Heart right ventricle (tissue), 16 donors: ENCODE measurements at regions not wholly inside any gene's neighbourhood (a gene's known extent, or its start where the extent isn't known, plus 50 kb on each side); places are given as distances from the start of the nearest gene placed in this dataset.

Source experiments
- ATAC-seq, 8 donors: fragments of 200-7000 bp; cut with Tn5 transposase; one replicate each; pipeline ENCODE4 v1.9.1; 2020; ENCODE audit warnings: mild to moderate bottlenecking in 8 of 8, moderate library complexity in 8 of 8, moderate number of reproducible peaks in 1 of 8
- DNase-seq, 2 donors: peaks; one replicate each; pipeline ENCODE4 v3.0.0-alpha.2; 2020
- H3K27ac ChIP-seq, 10 donors: fragments of 200-600 bp; sonication (generic) in 2 of 10; one replicate each; pipeline versions ENCODE4 v1.5.0 to v1.8.0; 2020 to 2022; ENCODE audit warnings: mild to moderate bottlenecking in 3 of 10
- H3K27me3 ChIP-seq, 7 donors: fragments of 200-600 bp; one replicate each; pipeline ENCODE4 v1.8.0; 2021 to 2022; ENCODE audit warnings: mild to moderate bottlenecking in 2 of 7
- H3K36me3 ChIP-seq, 9 donors: fragments of 200-600 bp; sonication (generic) in 1 of 9; one replicate each; pipeline versions ENCODE4 v1.5.0 to v1.8.0; 2020 to 2022; ENCODE audit warnings: mild to moderate bottlenecking in 2 of 9
- H3K4me1 ChIP-seq, 9 donors: fragments of 200-600 bp; sonication (generic) in 1 of 9; one replicate each; pipeline versions ENCODE4 v1.5.0 to v1.8.0; 2020 to 2022; ENCODE audit warnings: mild to moderate bottlenecking in 4 of 9
- H3K4me3 ChIP-seq, 10 donors: fragments of 200-600 bp; sonication (generic) in 2 of 10; one replicate each; pipeline versions ENCODE4 v1.5.0 to v1.8.0; 2020 to 2022; ENCODE audit warnings: mild to moderate bottlenecking in 7 of 10, moderate library complexity in 2 of 10
- H3K9me3 ChIP-seq, 11 donors: fragments of 200-600 bp in 10 of 11; sonication (generic) in 2 of 11; one replicate each; pipeline versions ENCODE4 v1.5.0 to v1.8.0; 2013 to 2022; ENCODE audit warnings: mild to moderate bottlenecking in 2 of 11, control low read depth in 1 of 11, moderate library complexity in 1 of 11
- CTCF ChIP-seq, 9 donors: fragments of 200-600 bp; sonication (generic) in 2 of 9; IDR thresholded peaks; one replicate each; pipeline versions ENCODE4 v1.5.0 to v1.8.0; 2021 to 2022; ENCODE audit warnings: antibody characterized with exemption in 9 of 9, mild to moderate bottlenecking in 5 of 9, moderate library complexity in 1 of 9
- WGBS, 2 donors: extraction: QIAGEN DNeasy Blood & Tissue Kit; methylation state at CpG; one replicate each; pipeline ENCODE4 v1.1.7; 2013; ENCODE audit warnings: inconsistent platforms in 1 of 2; 5-methylcytosine and 5-hydroxymethylcytosine counted together
- intact Hi-C, 10 donors: fragments of 100-400 bp; cut with DNase I; formaldehyde crosslinking; loops; one replicate each; pipeline versions ENCODE4 v1.11.1 to v1.14.2; 2022
- donor health status: Arrhythmogenic right ventricular cardiomyopathy.
- donor health status: ischemic (EF 13 %, LVEDD 7.1; RV severe dilation, severe dysfunction).
- donor health status: healthy with polysubstance abuse.
- donor health status: DM: no; HTN: yes; CAD: no.
- donor health status: DM: no; HTN: no; CAD: no.
- donor health status: ischemic (EF 25% LVEDD 6.9; RV normal size, moderate dysfunction).
- donor health status: ischemic (EF 25% LVEDD 5.7; RV mildly dilated, moderate dysfunction).
- donor health status: healthy.
- donor health status: DM: yes; HTN: yes; CAD: no.
- donor health status: Ischemic cardiomyopathy.
- donor health status: ischemic (EF 35%, LVEDD 5.7; RV mildly dilated, moderate dysfunction).
- donor health status: nonischemic (EF 11% LVEDD 7.7; RV severe dilation, severe dysfunction).
- donor health status: DM: yes; HTN: yes; CAD: no.
- donor health status: PGD.
- donor health status: ischemic (EF 29% LVEDD 5.4; RV normal size, mild dysfunction).
- donor health status: nonischemic (EF 23%, LVEDD 6.1; RV moderate dilation, normal function).

GRCh38 chr5:7078901-7079300 lies 317.0 kb upstream of the ADCY2 start:
- ATAC-seq (no peak), DNase-seq (no peak)
- Histone ChIP-seq H3K4me3 (no peak overlapping the region), H3K9me3 (no peaks in the 10 kb centered on the region), H3K36me3 (no peaks in the 10 kb centered on the region), H3K27me3 (peaks cover 0 to 9% (median 3%) of the 10 kb centered on the region in 7 donors), H3K4me1 (no peaks in the 10 kb centered on the region), H3K27ac (no peak overlapping the region)
- intact Hi-C loops: no loop called here
- WGBS, 2 donors: 39 to 41% methylated on average over 9 of the region's 9 CpGs
- peak in 1 of 9 donors; percentile 7 for TF ChIP-seq CTCF (IDR thresholded peaks at IDR 0.05)

DNA sequence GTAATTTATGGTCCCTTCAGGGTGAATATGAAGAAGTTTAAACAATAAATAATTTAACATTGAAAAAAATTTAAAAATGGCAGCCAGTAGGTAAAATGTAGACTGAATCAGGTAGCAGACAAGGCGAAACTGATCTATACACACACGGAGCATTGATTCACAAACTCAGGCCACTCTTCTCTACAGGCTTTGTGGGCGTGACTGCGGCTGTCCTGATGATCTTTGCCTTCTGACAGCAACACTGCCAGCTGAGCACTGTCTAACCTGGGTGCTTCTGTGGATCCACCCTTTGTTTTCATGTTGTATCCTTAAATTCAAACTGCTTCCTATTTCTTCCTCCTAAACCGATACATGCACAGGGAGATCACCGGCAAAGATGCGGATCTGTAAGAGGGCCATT lies 315.4 kb upstream of the ADCY2 start:
- intact Hi-C loops: no loop called here
- Histone ChIP-seq H3K27ac (no peak overlapping the region), H3K36me3 (no peaks in the 10 kb centered on the region), H3K27me3 (peaks cover 0 to 9% (median 3%) of the 10 kb centered on the region in 7 donors), H3K4me3 (no peak overlapping the region), H3K4me1 (no peaks in the 10 kb centered on the region), H3K9me3 (peaks cover 0 to 6% (median 0%) of the 10 kb centered on the region in 11 donors)
- no peak for ATAC-seq
- no peak for TF ChIP-seq CTCF (IDR thresholded peaks at IDR 0.05)
- WGBS, 2 donors: 81 to 83% methylated on average over 7 of the region's 7 CpGs
- no peak for DNase-seq

GRCh38 chr5:7087719-7088297 lies 308.1 kb upstream of the ADCY2 start:
- no peak overlapping the region for H3K27ac ChIP-seq
- H3K9me3 ChIP-seq: peaks cover 0 to 8% (median 0%) of the 10 kb centered on the region in 11 donors
- 68 to 71% methylated on average over 6 of the region's 6 CpGs for WGBS, 2 donors
- no peak overlapping the region for H3K4me3 ChIP-seq
- DNase-seq (no peak), ATAC-seq (no peak)
- no peaks in the 10 kb centered on the region for H3K4me1 ChIP-seq
- H3K36me3 ChIP-seq: no peaks in the 10 kb centered on the region
- intact Hi-C loops: no loop called here
- H3K27me3 ChIP-seq: no peaks in the 10 kb centered on the region
- TF ChIP-seq CTCF (IDR thresholded peaks at IDR 0.05): no peak

GRCh38 chr5:7088849-7089248 lies 307.1 kb upstream of the ADCY2 start:
- 19 to 26% methylated on average over 3 of the region's 3 CpGs for WGBS, 2 donors
- no peaks in the 10 kb centered on the region for H3K4me1 ChIP-seq

More at GRCh38 chr5:7088849-7089248, 307.1 kb upstream of the ADCY2 start:
- no peak for ATAC-seq
- Histone ChIP-seq H3K27me3 (no peaks in the 10 kb centered on the region), H3K36me3 (no peaks in the 10 kb centered on the region), H3K4me3 (no peak overlapping the region), H3K9me3 (peaks cover 0 to 8% (median 0%) of the 10 kb centered on the region in 11 donors), H3K27ac (no peak overlapping the region)
- TF ChIP-seq CTCF (IDR thresholded peaks at IDR 0.05): no peak
- DNase-seq: no peak
- intact Hi-C loops: no loop called here
